ENCODE measurements at regions not wholly inside any gene's neighbourhood (a gene's known extent, or its start where the extent isn't known, plus 50 kb on each side); places are given as distances from the start of the nearest gene placed in this dataset.

DNA sequence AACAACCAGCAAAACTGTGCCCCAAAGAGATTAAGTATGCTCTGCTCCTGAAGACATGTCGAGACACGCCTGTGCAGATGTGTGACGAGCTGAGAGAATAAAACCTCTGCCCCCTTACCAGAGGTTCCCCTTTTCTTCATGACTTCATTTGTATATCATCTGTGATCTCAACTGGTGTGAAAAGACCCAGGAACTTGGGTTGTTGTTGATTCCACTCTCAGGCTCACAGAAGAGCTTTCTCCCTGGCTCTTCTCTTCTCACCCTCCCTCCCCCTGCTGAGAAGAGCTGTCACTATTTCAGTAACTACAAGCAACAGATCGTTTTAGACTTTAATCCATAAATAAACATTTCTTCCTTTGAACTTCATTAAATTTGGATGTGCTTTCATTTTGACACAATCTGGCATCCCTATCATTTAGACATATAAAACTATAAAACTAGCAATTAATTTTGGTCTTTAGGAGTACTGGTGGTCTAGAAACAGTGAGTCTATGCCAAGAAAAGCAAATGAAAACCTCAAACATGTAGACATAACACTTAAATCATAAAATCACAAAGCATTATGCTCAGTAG lies 179.3 kb upstream of the FZD8 start:
- H2AFZ ChIP-seq (replicated peaks; ENCODE audit: low read length, poor library complexity) = no peak overlapping the region
- H4K5ac ChIP-seq (ENCODE audit: low read depth, low read length) = no peak overlapping the region
- DNase-seq (no peak), ATAC-seq (ENCODE audit: low read depth) (no peak)
- peaks cover under 1% of the 10 kb centered on the region; the same call in 1 of the 2 replicates for H3K27me3 ChIP-seq (ENCODE audit: control insufficient read depth, insufficient read depth, low read length)
- no peaks in the 10 kb centered on the region for H3K36me3 ChIP-seq (ENCODE audit: control insufficient read depth, insufficient read depth, low read length)
- intact Hi-C loops (cut with micrococcal nuclease) = no loop called here
- H3K4me1 ChIP-seq (ENCODE audit: control insufficient read depth, insufficient read depth, low read length) = no peaks in the 10 kb centered on the region; the same call in 1 of the 2 replicates
- dilution Hi-C loops (cut with HindIII; ENCODE audit: low sequenced_read_pairs, unreplicated experiment) = no loop called here
- no peak overlapping the region for H2AK5ac ChIP-seq (ENCODE audit: low read depth, low read length)
- peak overlapping the region; percentile 1; the same call in 1 of the 2 replicates for H3K18ac ChIP-seq (ENCODE audit: low read depth, low read length)
- no peaks in the 10 kb centered on the region for H4K20me1 ChIP-seq (ENCODE audit: insufficient read depth, low read length)
- no peak overlapping the region for H3K56ac ChIP-seq (ENCODE audit: extremely low read depth, insufficient read depth, low read length)
- no peaks in the 10 kb centered on the region for H3K9me3 ChIP-seq (ENCODE audit: control insufficient read depth, insufficient read depth, low read length)
- H3K27ac ChIP-seq (ENCODE audit: insufficient read depth, low read length) = no peak overlapping the region
- H3K4ac ChIP-seq (ENCODE audit: low read depth, low read length) = no peak overlapping the region
- no peak overlapping the region for H3K23ac ChIP-seq (ENCODE audit: low read depth, low read length)
- H3K79me1 ChIP-seq (ENCODE audit: low read depth in 1 of 2, low read length in 2 of 2) = no peaks in the 10 kb centered on the region
- CTCF ChIA-PET = no interaction called here
- H2BK15ac ChIP-seq (ENCODE audit: low read depth, low read length) = no peak overlapping the region
- no peaks in the 10 kb centered on the region for H3K9me1 ChIP-seq (ENCODE audit: insufficient read depth, low read length)
- no peak overlapping the region for H4K91ac ChIP-seq (ENCODE audit: insufficient read depth, low read depth, low read length)
- no CpG with 5 or more reads among the region's 4 CpGs for WGBS, 2 experiments (ENCODE audit: extremely low coverage in 2 of 2, insufficient read length in 1 of 2)
- no peak overlapping the region for H2BK20ac ChIP-seq (ENCODE audit: low read depth, low read length)
- in situ Hi-C loops (cut with MboI; ENCODE audit: low sequenced_read_pairs) = no loop called here
- TF ChIP-seq NFE2L2 (IDR thresholded peaks at IDR 0.05; ENCODE audit: low read depth, low read length) (no peak), MAZ (IDR thresholded peaks at IDR 0.05; ENCODE audit: borderline replicate concordance, low read depth, low read length) (no peak), POLR2A (IDR thresholded peaks at IDR 0.05; ENCODE audit: low read depth, low read length) (no peak), FOS (IDR thresholded peaks at IDR 0.05; ENCODE audit: low read depth, low read length) (no peak), MXI1 (IDR thresholded peaks at IDR 0.05; ENCODE audit: borderline replicate concordance, low read depth, low read length) (no peak)
- TF ChIP-seq, protein P1, sequence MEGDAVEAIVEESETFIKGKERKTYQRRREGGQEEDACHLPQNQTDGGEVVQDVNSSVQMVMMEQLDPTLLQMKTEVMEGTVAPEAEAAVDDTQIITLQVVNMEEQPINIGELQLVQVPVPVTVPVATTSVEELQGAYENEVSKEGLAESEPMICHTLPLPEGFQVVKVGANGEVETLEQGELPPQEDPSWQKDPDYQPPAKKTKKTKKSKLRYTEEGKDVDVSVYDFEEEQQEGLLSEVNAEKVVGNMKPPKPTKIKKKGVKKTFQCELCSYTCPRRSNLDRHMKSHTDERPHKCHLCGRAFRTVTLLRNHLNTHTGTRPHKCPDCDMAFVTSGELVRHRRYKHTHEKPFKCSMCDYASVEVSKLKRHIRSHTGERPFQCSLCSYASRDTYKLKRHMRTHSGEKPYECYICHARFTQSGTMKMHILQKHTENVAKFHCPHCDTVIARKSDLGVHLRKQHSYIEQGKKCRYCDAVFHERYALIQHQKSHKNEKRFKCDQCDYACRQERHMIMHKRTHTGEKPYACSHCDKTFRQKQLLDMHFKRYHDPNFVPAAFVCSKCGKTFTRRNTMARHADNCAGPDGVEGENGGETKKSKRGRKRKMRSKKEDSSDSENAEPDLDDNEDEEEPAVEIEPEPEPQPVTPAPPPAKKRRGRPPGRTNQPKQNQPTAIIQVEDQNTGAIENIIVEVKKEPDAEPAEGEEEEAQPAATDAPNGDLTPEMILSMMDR (conservative IDR thresholded peaks at IDR 0.05; ENCODE audit: low read depth, low read length) = no peak
- TF ChIP-seq, protein P2, sequence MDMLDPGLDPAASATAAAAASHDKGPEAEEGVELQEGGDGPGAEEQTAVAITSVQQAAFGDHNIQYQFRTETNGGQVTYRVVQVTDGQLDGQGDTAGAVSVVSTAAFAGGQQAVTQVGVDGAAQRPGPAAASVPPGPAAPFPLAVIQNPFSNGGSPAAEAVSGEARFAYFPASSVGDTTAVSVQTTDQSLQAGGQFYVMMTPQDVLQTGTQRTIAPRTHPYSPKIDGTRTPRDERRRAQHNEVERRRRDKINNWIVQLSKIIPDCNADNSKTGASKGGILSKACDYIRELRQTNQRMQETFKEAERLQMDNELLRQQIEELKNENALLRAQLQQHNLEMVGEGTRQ (IDR thresholded peaks at IDR 0.05; ENCODE audit: low read depth, low read length) = no peak
- no peak overlapping the region for H4K8ac ChIP-seq (ENCODE audit: low read depth in 2 of 2, low read length in 2 of 2)
- no peak overlapping the region for H2BK5ac ChIP-seq (ENCODE audit: low read depth, low read length, poor library complexity, severe bottlenecking)
- no TSS peak for BruUV-seq (replicated peaks)
- H2BK120ac ChIP-seq (ENCODE audit: low read depth, low read length) = no peak overlapping the region
- POLR2A ChIA-PET (ENCODE audit: unreplicated experiment) = no interaction called here
- H2AK9ac ChIP-seq (replicated peaks; ENCODE audit: low read depth, low read length, poor library complexity) = no peak overlapping the region
- H3K4me3 ChIP-seq (ENCODE audit: insufficient read depth, low read depth, low read length) = no peak overlapping the region
- H3K9ac ChIP-seq (ENCODE audit: low read depth, low read length) = no peak overlapping the region
- H3K4me2 ChIP-seq (ENCODE audit: low read depth, low read length) = no peak overlapping the region
- no peak overlapping the region for H3K14ac ChIP-seq (replicated peaks; ENCODE audit: low read depth, low read length)

Measured in IMR-90 (cell line).